ENCODE measurements at regions not wholly inside any gene's neighbourhood (a gene's known extent, or its start where the extent isn't known, plus 50 kb on each side); places are given as distances from the start of the nearest gene placed in this dataset.

GRCh38 chr7:46756996-46757395, 824.9 kb downstream of the TNS3 start:
- TF ChIP-seq JUND (IDR thresholded peaks at IDR 0.05): no peak
- no peak for TF ChIP-seq EZH2phosphoT487 (IDR thresholded peaks at IDR 0.05; ENCODE audit: borderline replicate concordance)
- TF ChIP-seq CTCF (IDR thresholded peaks at IDR 0.05 in 2 of 3, conservative IDR thresholded peaks at IDR 0.05 in 1 of 3; ENCODE audit: borderline replicate concordance in 1 of 3, insufficient read depth in 1 of 3, low read depth in 2 of 3, low read length in 2 of 3): no peak
- no peak for TF ChIP-seq EGR1 (IDR thresholded peaks at IDR 0.05; ENCODE audit: low read depth)
- no peak for TF ChIP-seq RAD21 (IDR thresholded peaks at IDR 0.05; ENCODE audit: low read depth)
- no peak for TF ChIP-seq POLR2AphosphoS5 (IDR thresholded peaks at IDR 0.05; ENCODE audit: low read depth, low read length)
- no peak for TF ChIP-seq SRF (IDR thresholded peaks at IDR 0.05; ENCODE audit: low read depth)
- TF ChIP-seq MAX (IDR thresholded peaks at IDR 0.05): no peak
- no peak for TF ChIP-seq POLR2A (IDR thresholded peaks at IDR 0.05; ENCODE audit: borderline replicate concordance, extremely low read depth, insufficient read depth, insufficient read length)
